ENCODE measurements at regions not wholly inside any gene's neighbourhood (a gene's known extent, or its start where the extent isn't known, plus 50 kb on each side); places are given as distances from the start of the nearest gene placed in this dataset.

DNA sequence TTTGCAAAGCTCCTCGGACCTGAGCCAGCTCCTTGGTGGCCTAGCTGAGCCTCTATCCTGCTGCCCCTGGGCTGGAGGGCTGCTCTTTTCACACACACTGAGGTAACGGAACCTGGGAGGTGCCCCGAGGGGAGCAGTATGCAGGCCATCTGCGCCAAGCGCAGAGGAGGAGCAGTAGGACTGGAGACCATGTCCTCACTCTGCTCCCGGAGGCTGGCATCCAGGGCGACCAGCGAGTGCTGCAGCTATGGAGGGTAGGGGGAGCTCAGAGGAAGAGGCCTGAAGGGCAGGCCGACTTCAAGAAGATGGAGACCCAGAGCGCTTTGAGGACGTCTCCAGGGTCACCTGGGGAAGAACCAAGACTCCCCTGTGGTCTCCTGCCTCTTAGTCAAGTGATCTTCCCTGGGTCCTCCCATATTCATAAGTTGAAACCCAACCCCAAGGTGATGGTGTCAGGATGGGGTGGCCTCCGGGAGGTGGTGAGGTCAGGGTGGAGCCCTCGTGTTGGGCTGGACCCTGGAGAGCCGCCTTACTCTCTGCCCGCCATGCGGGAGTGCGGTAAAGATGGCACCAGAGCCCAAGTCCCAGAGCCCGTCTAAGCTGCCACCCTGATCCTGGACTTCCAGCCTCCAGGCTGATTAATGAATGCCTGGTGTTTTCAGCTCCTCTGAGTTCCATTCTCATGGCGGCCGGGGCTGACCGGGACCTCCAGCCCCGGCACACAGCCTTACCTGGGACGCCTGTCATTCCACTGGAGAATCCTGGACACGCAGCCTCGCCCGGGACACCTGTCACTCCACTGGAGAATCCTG, 160.7 kb downstream of the NDUFA10 start:
- POLR2A ChIA-PET: no interaction called here

DNA sequence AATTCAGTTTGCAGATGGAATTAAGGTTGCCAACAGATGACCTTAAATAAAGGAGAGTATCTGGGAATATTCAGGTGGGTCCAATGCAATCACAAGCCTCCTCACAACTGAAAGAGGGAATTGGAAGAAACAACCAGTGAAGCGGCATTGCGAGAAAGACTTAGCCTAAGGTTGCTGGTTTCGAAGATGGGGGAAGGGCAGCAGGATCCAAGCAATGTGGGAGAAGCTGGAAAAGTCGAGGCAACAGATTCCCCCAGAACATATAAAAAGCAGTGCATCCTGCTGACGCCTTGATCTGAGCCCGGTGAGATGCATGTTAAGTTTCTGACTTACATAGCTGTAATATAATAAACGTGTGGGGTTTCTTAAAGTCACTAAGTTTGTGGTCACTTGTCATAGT, 162.5 kb downstream of the NDUFA10 start:
- ChIA-PET CTCF (interaction anchor here (1.2 kb wide), 1 partner anchor 12 kb away, joined by 3 read pairs; no protein-coding TSS in a partner anchor), POLR2A (interaction anchor here (0.6 kb wide), 1 partner anchor 450 kb away, joined by 3 read pairs; no protein-coding TSS in a partner anchor)
- intact Hi-C loops (cut with DNase I, micrococcal nuclease): no loop called here
- DNase-seq: no peak
- H3K4me1 ChIP-seq (ENCODE audit: insufficient read depth, low read length): no peaks in the 10 kb centered on the region
- H3K9me3 ChIP-seq (ENCODE audit: control insufficient read depth in 1 of 2, insufficient read depth in 1 of 2, low read length in 2 of 2): no peaks in the 10 kb centered on the region
- no peaks in the 10 kb centered on the region for H3K27me3 ChIP-seq (ENCODE audit: control insufficient read depth in 1 of 2, insufficient read depth in 2 of 2, low read length in 2 of 2)
- no peak overlapping the region for H3K4me3 ChIP-seq (ENCODE audit: low read length)
- no peaks in the 10 kb centered on the region for H3K9me3 Mint-ChIP-seq
- no peak overlapping the region for H3K27ac ChIP-seq (ENCODE audit: low read depth in 1 of 2, low read length in 2 of 2)
- H3K4me1 Mint-ChIP-seq (ENCODE audit: low read depth): peaks cover 26% of the 10 kb centered on the region
- H3K27ac Mint-ChIP-seq: peak overlapping the region; percentile 39
- H3K27me3 Mint-ChIP-seq: no peaks in the 10 kb centered on the region
- no peak overlapping the region for H3K4me3 Mint-ChIP-seq
- no peaks in the 10 kb centered on the region for H3K36me3 Mint-ChIP-seq (ENCODE audit: low read depth)
- no peaks in the 10 kb centered on the region for H3K36me3 ChIP-seq (ENCODE audit: insufficient read depth, low read length)
- TF ChIP-seq, protein P1, sequence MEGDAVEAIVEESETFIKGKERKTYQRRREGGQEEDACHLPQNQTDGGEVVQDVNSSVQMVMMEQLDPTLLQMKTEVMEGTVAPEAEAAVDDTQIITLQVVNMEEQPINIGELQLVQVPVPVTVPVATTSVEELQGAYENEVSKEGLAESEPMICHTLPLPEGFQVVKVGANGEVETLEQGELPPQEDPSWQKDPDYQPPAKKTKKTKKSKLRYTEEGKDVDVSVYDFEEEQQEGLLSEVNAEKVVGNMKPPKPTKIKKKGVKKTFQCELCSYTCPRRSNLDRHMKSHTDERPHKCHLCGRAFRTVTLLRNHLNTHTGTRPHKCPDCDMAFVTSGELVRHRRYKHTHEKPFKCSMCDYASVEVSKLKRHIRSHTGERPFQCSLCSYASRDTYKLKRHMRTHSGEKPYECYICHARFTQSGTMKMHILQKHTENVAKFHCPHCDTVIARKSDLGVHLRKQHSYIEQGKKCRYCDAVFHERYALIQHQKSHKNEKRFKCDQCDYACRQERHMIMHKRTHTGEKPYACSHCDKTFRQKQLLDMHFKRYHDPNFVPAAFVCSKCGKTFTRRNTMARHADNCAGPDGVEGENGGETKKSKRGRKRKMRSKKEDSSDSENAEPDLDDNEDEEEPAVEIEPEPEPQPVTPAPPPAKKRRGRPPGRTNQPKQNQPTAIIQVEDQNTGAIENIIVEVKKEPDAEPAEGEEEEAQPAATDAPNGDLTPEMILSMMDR (IDR thresholded peaks at IDR 0.05): no peak
- ATAC-seq (ENCODE audit: poor library complexity): no peak

More for the DNA sequence above, 160.7 kb downstream of the NDUFA10 start:
- H3K9me3 Mint-ChIP-seq: no peaks in the 10 kb centered on the region
- DNase-seq: no peak
- H3K27ac ChIP-seq (ENCODE audit: low read depth in 1 of 2, low read length in 2 of 2): no peak overlapping the region
- intact Hi-C loops (cut with DNase I, micrococcal nuclease): no loop called here
- H3K4me3 ChIP-seq (ENCODE audit: low read length): no peak overlapping the region
- no peak overlapping the region for H3K27ac Mint-ChIP-seq
- TF ChIP-seq, protein P1 (IDR thresholded peaks at IDR 0.05): no peak
- no peak for ATAC-seq (ENCODE audit: poor library complexity)
- CTCF ChIA-PET: no interaction called here
- H3K4me3 Mint-ChIP-seq: no peak overlapping the region
- peaks cover 26% of the 10 kb centered on the region for H3K4me1 Mint-ChIP-seq (ENCODE audit: low read depth)
- H3K9me3 ChIP-seq (ENCODE audit: control insufficient read depth in 1 of 2, insufficient read depth in 1 of 2, low read length in 2 of 2): no peaks in the 10 kb centered on the region
- no peaks in the 10 kb centered on the region for H3K36me3 Mint-ChIP-seq (ENCODE audit: low read depth)
- H3K27me3 Mint-ChIP-seq: no peaks in the 10 kb centered on the region
- no peaks in the 10 kb centered on the region for H3K27me3 ChIP-seq (ENCODE audit: control insufficient read depth in 1 of 2, insufficient read depth in 2 of 2, low read length in 2 of 2)
- H3K36me3 ChIP-seq (ENCODE audit: insufficient read depth, low read length): no peaks in the 10 kb centered on the region
- H3K4me1 ChIP-seq (ENCODE audit: insufficient read depth, low read length): no peaks in the 10 kb centered on the region

DNA sequence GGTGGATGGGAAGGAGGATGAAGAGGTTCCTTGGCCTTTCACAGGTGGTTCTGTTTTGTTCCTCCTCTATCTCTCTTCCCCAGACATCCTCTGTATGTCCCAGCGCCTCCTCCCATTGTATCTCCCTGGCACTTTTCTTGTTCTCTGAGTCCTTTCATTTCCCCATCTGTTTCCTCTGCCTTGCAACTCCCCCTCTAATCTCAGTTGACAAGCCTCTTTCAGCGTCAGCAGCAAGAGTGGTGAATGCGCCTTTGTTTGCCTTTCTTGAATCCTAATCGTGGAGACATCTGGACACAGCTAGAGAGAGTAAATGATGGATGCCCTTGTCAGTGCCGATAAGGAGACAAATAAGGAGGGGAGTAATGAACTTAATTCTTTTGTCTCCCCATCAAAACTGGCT, 167.0 kb downstream of the NDUFA10 start:
- Histone ChIP-seq H3K9me3 (ENCODE audit: control insufficient read depth in 1 of 2, insufficient read depth in 1 of 2, low read length in 2 of 2) (no peaks in the 10 kb centered on the region), H3K4me1 (ENCODE audit: insufficient read depth, low read length) (no peaks in the 10 kb centered on the region), H3K27me3 (ENCODE audit: control insufficient read depth in 1 of 2, insufficient read depth in 2 of 2, low read length in 2 of 2) (peaks cover 0 to 6% of the 10 kb centered on the region in 2 experiments), H3K36me3 (ENCODE audit: insufficient read depth, low read length) (no peaks in the 10 kb centered on the region), H3K4me3 (ENCODE audit: low read length) (no peak overlapping the region), H3K27ac (ENCODE audit: low read depth in 1 of 2, low read length in 2 of 2) (no peak overlapping the region)
- no peak for DNase-seq
- TF ChIP-seq, protein P1 (IDR thresholded peaks at IDR 0.05): no peak
- intact Hi-C loops (cut with DNase I, micrococcal nuclease): no loop called here
- no peaks in the 10 kb centered on the region for H3K9me3 Mint-ChIP-seq
- POLR2A ChIA-PET: no interaction called here
- no peak overlapping the region for H3K27ac Mint-ChIP-seq
- peaks cover 26% of the 10 kb centered on the region for H3K4me1 Mint-ChIP-seq (ENCODE audit: low read depth)
- ATAC-seq (ENCODE audit: poor library complexity): no peak
- no peak overlapping the region for H3K4me3 Mint-ChIP-seq
- H3K27me3 Mint-ChIP-seq: peaks cover 25% of the 10 kb centered on the region
- H3K36me3 Mint-ChIP-seq (ENCODE audit: low read depth): no peaks in the 10 kb centered on the region
- CTCF ChIA-PET: no interaction called here
